ENCODE measurements at regions not wholly inside any gene's neighbourhood (a gene's known extent, or its start where the extent isn't known, plus 50 kb on each side); places are given as distances from the start of the nearest gene placed in this dataset.
A peak's percentile ranks its signal among the peaks of the same experiment; 100 is the strongest.

GRCh38 chr4:181488926-181489325 is 754.3 kb upstream of the TENM3 start:
- H3K27me3 Mint-ChIP-seq (ENCODE audit: low read depth): no peaks in the 10 kb centered on the region
- no peaks in the 10 kb centered on the region for H3K4me1 Mint-ChIP-seq
- TF ChIP-seq, protein P1, sequence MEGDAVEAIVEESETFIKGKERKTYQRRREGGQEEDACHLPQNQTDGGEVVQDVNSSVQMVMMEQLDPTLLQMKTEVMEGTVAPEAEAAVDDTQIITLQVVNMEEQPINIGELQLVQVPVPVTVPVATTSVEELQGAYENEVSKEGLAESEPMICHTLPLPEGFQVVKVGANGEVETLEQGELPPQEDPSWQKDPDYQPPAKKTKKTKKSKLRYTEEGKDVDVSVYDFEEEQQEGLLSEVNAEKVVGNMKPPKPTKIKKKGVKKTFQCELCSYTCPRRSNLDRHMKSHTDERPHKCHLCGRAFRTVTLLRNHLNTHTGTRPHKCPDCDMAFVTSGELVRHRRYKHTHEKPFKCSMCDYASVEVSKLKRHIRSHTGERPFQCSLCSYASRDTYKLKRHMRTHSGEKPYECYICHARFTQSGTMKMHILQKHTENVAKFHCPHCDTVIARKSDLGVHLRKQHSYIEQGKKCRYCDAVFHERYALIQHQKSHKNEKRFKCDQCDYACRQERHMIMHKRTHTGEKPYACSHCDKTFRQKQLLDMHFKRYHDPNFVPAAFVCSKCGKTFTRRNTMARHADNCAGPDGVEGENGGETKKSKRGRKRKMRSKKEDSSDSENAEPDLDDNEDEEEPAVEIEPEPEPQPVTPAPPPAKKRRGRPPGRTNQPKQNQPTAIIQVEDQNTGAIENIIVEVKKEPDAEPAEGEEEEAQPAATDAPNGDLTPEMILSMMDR (IDR thresholded peaks at IDR 0.05; ENCODE audit: unreplicated experiment in 3 of 3): no peak
- no peaks in the 10 kb centered on the region for H3K9me3 Mint-ChIP-seq
- H3K4me3 Mint-ChIP-seq: no peak overlapping the region
- H3K27ac Mint-ChIP-seq: no peak overlapping the region
- no peaks in the 10 kb centered on the region for H3K36me3 Mint-ChIP-seq (ENCODE audit: low read depth)

- Mint-ChIP-seq H3K9me3 (no peaks in the 10 kb centered on the region), H3K4me1 (no peaks in the 10 kb centered on the region), H3K27ac (no peak overlapping the region), H3K27me3 (ENCODE audit: low read depth) (peaks cover 5% of the 10 kb centered on the region), H3K36me3 (ENCODE audit: low read depth) (no peaks in the 10 kb centered on the region), H3K4me3 (no peak overlapping the region)
- TF ChIP-seq, protein P1 (IDR thresholded peaks at IDR 0.05; ENCODE audit: unreplicated experiment in 3 of 3): no peak
These were observed 745.1 kb upstream of the TENM3 start for GRCh38 chr4:181498148-181498547.

DNA sequence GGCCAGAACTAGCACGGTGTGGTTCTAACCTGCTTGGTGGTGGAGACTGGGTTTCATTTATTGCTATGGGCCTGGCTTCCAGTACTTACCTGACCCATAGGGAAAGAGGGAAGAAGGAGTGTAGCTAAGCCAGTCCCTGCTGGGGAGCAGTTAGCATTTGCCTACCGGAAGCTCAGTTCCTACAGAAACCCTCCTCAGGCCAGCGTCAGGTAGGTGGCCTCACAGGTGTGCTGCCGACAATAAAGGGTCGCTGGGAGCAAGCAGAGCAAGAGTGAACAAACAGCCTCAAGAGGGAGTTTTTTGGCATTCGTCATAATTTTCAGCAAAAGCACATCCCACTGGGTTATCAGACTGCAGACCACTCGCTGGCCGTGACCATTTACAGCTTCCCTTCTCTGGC is 740.6 kb upstream of the TENM3 start:
- H3K4me3 Mint-ChIP-seq: no peak overlapping the region
- peaks cover 14% of the 10 kb centered on the region for H3K27me3 Mint-ChIP-seq (ENCODE audit: low read depth)
- TF ChIP-seq, protein P1 (IDR thresholded peaks at IDR 0.05; ENCODE audit: unreplicated experiment in 3 of 3): no peak
- H3K27ac Mint-ChIP-seq: no peak overlapping the region
- H3K4me1 Mint-ChIP-seq: no peaks in the 10 kb centered on the region
- no peaks in the 10 kb centered on the region for H3K9me3 Mint-ChIP-seq
- no peaks in the 10 kb centered on the region for H3K36me3 Mint-ChIP-seq (ENCODE audit: low read depth)

DNA sequence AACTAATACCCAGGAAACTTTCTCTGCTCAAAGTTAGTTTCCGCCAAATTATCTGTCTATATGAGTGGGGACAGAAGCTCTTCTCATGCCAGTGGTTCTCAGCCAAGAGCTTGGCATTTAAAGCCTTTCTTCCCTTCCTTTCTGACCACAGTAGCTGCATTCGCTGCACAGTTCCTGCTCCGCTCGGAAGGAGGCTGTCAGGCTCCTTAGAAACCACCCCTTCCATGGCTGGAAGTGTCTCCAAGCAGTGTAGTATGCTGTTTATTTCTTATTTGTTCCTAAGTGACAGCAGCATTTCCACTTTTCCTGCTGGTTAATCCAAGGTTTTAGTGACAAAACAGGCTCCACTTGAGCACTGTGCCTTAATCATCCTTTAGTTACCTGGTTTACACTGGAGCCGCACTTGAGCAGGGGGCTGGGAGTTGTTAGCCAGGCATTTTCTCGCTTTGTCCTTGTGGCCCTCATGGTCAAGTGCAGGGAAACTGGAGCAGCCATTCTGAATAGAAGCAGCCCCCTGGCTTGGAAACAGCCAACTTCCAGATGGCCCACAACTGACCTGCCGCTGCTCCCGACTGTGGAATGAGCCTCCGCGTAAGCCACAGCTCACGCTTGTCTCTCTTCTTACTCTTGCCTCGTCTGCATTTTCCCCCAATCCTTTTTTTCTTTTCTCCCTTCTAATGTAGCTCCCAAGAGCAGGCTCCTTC is 739.4 kb upstream of the TENM3 start:
- peaks cover 21% of the 10 kb centered on the region for H3K27me3 Mint-ChIP-seq (ENCODE audit: low read depth)
- no peaks in the 10 kb centered on the region for H3K4me1 Mint-ChIP-seq
- no peak overlapping the region for H3K4me3 Mint-ChIP-seq
- TF ChIP-seq, protein P1 (IDR thresholded peaks at IDR 0.05; ENCODE audit: unreplicated experiment in 3 of 3): no peak
- no peaks in the 10 kb centered on the region for H3K9me3 Mint-ChIP-seq
- peak overlapping the region in 1 of 3 experiments; percentile 1 for H3K27ac Mint-ChIP-seq
- H3K36me3 Mint-ChIP-seq (ENCODE audit: low read depth): no peaks in the 10 kb centered on the region

GRCh38 chr4:181504924-181505323 is 738.3 kb upstream of the TENM3 start:
- TF ChIP-seq, protein P1 (IDR thresholded peaks at IDR 0.05; ENCODE audit: unreplicated experiment in 3 of 3): no peak
- Mint-ChIP-seq H3K9me3 (no peaks in the 10 kb centered on the region), H3K4me1 (peaks cover 8% of the 10 kb centered on the region), H3K27ac (no peak overlapping the region), H3K27me3 (ENCODE audit: low read depth) (peaks cover 29% of the 10 kb centered on the region), H3K4me3 (no peak overlapping the region), H3K36me3 (ENCODE audit: low read depth) (no peaks in the 10 kb centered on the region)

- H3K27ac Mint-ChIP-seq: peak overlapping the region in 1 of 3 experiments; percentile 11
- H3K4me1 Mint-ChIP-seq: peaks cover 14% of the 10 kb centered on the region
- no peaks in the 10 kb centered on the region for H3K36me3 Mint-ChIP-seq (ENCODE audit: low read depth)
- TF ChIP-seq, protein P1 (IDR thresholded peaks at IDR 0.05; ENCODE audit: unreplicated experiment in 3 of 3): no peak
- H3K27me3 Mint-ChIP-seq (ENCODE audit: low read depth): peaks cover 32% of the 10 kb centered on the region
- H3K4me3 Mint-ChIP-seq: no peak overlapping the region
- H3K9me3 Mint-ChIP-seq: no peaks in the 10 kb centered on the region
These were observed 735.9 kb upstream of the TENM3 start for GRCh38 chr4:181507180-181507835.
